Daoy (cell line): ENCODE measurements at regions not wholly inside any gene's neighbourhood (a gene's known extent, or its start where the extent isn't known, plus 50 kb on each side); places are given as distances from the start of the nearest gene placed in this dataset.
A peak's percentile ranks its signal among the peaks of the same experiment; 100 is the strongest.

ENCODE experiments used
- DNase-seq: peaks from one replicate; pipeline ENCODE4 v3.0.0-alpha.2; 2015; ENCODE audit warnings: low read depth

DNA sequence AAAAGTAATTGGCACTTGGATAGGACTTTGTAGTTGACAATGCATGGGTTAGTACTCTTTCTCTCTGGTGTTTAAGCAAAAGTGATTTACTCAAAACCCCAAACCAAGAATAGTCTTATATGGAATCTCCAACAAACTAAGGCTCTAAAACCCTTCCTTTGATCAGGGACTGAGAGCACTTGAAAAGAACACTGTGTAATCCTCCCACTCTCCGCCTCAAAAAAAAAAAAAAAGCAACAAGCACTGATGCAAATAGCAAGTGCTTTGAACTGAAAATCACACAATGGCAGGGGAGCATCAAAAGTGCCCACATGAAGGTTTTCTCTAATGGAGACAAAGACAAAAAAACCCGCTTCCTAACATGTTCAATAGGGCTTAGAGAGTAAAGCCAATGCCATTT is 467.9 kb upstream of the AUTS2 start:
- DNase-seq: no peak

DNA sequence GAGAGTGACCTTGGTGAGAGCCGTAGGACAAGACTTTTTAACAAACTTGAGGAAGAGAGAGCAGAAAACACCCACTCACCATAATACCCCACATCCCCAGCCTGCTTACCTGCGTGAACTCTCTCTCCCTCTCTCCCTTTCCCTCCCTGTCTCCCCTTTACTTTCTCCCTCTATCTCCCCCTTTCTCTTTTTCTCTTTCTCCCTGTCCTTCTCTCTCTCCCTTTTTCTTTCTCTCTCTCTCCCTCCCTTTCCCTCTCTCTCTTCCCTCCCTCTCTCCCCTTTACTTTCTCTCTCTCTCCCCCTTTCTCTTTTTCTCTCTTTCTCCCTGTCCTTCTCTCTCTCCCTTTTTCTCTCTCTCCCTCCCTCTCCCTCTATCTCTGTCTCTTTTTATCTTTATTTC is 464.0 kb upstream of the AUTS2 start:
- DNase-seq: no peak

DNA sequence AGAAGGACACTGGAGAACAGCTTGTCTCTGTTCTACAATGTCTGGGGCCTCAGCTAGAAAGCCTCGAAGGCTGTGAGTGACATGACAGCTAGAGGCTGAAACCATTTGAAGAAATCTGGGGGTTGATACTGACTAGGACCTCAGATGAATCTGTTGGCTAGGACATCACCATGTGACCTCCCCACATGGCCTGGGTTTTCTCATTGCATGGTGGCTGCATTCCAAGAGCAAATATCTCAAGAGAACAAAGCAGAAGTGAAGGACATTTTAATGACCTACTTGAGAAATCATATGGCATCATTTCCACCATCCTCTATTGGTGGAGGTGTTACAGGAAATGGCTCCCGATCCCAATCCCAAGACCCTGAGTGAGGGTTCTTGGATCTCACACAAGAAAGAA is 450.6 kb upstream of the AUTS2 start:
- DNase-seq: no peak

DNA sequence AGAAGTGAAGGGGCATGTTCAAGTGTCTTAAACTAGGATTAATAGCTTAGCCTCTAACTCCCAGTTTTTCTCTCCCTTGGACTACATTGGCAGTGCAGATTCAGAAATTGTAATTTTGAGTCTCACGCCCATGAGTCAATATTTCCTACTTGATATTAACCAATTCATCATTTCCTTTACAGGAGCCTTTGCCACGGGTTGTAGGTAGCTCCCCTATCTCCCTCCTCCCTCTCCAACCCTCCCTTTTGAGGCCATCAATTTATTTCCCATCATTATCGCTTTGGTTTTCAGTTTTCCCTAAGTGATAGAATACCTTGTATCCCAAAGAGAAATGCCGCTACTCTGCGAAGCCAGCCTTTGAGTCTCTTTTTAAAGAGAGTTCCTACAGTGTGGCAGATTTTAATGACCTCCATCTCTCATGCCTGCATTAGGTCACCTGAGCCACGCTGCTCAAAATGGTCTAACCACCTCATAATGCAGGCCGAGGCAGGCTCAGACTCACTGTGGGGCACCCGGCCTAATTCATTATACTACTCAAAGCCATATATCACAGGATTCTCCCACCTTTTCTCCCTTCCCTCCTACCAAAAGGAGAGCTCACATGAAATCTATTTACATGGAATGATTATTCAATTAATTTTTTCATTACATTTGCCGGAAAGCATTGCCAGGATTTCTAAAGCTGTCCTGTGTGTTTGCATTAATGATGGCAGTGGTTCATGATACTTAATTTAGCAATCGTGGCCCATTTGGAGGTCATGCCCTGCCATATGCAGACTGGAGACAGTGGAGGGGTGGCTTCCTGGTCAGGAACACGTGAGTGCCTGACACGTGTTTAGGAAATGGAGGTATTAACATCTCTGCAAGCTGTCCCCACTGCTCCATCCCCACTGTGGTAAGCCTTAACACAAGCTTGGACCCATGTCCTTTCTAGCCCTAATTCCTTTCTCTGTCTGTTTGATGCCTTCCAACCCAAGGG is 448.2 kb upstream of the AUTS2 start:
- no peak for DNase-seq

DNA sequence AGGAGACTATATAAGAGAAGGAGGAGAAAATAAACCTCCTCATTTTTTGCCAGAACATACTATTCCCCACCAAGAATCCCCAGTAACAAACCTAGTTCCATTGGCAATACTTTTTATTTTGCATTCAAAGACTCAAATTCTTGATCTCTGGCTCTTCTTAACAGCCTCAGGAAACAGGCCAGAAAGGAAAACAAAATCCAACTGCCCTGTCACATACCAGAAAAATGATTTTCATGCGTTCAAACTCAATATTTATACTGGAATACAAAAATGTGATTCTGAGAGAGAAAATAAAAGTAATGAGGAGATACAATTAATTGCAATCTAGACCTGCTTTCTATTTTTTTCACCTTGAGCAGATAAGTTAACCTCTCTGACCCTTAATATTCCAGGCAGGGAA is 435.9 kb upstream of the AUTS2 start:
- no peak for DNase-seq

DNA sequence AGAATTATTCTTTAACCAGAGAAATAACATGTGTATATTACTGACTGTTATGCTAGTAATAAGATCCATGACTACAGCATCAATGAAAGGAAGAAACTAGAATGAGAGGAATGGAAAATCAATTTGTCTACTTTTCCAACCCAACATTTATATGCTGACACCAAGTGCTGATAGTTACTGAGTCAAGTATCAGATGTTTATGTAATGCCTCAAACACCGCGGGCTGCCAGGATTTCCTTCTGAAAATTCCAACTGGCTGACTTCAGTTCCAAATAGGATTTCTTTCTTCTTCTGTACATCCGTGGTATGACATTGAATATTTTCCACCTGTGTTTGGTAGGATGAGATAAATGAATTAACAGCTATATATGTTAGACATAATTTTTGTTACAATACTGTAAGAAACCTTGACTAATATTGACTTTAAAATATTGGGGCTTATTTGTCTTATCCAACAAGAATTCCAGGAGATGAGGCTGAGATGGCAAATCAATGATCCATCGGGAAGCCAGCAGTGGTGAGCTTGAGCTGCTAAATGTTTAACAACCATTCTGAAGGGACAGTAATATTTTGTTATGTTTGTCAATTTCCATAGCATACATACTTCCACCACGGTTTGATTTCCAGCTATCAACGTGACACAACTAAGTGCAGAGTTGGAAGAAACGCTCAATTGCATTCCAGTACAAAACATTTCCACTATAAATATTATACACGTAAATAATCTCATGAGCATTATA is 435.2 kb upstream of the AUTS2 start:
- no peak for DNase-seq

DNA sequence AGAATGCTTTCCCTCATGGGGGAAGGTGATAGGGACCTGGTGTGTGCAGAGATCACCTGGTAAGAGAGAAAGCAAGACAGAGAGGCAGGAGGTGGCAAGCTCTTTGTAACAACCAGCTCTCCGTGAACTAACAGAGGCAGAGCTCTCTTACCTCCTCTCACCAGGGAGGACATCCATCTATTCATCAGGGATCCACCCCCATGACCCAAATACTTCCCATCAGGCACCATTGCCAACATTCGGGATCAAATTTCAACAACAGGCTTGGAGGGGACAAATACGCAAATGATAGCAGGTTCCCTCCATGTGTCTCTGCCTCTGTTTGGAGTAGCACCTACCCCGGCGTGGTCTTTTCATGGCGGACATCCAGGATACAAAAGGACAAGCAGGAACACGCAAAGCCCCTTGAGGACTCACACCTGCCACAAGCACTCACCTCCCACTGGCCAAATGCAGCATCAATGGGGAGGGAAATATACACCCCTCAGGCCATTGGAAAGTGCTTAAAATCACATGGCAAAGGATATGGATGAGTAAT is 431.2 kb upstream of the AUTS2 start:
- DNase-seq: no peak

DNA sequence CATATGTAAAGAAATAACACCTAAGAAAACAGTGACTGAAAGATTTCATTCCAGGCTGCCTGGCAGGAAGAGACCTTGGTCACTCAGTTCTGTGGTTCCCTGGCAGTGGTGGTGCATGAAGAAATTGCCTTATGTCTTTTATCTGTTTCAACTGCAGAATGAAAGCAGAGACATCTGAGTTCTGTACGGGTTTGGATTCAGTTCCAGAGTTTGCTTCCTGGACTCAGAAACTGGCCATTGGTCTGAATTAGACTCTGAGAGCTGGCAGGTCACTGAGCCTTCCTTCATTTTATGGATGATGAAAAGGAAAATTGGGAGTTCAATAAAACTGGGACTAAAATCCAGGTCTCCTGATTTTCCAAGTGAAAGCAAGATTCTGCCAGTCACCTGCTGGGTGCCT is 428.9 kb upstream of the AUTS2 start:
- no peak for DNase-seq

DNA sequence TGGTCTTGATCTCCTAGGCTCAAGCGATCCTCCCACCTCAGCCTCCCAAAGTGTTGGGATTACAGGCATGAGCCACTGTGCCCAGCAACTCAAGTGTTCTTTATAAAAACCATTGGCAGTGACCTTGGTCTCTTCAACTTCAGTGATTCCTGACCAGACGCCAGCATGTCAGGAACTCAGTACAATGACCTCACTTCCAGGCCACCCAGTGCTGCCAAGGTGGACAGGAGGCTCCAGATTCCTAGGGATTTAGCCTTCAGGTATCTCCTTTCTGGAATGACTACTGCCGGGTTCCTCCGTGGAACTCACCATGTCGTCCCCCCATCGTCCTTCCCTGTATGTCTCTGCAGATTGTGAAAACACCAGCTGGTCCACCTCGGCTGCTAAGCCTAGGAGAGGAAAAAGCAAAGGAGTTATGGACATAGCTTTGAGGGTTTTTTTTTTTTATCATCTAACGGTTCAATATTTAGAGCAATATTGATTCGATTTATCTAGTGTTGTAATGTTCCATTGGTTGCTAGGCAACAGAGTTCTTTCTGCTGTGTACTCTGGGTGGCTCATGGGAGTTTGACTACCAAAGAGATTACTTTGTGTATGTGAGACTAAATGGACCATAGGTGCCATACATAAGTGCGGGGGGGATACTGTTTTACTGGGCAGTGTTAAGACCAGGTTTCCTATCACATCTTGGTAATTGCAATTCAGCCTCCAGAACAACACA is 425.8 kb upstream of the AUTS2 start:
- no peak for DNase-seq

DNA sequence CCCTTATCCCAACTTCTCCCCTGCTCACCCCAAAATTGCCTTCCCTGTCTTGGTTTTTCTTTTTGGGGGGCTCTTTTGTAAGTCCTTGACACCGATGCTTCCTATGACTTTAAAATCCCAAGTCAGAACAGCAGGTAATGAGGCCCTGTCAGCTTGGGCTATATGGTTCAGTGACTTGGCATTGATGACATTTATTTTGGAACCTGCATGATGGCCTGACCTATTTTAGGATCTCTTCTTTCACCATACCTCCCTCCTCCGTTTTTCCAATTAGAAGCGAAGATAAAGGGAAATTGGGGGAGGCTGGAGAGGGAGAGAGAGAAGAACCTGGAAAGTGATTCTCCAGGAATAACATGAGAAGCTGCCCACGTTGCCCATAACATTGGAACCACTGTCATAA is 424.9 kb upstream of the AUTS2 start:
- no peak for DNase-seq

DNA sequence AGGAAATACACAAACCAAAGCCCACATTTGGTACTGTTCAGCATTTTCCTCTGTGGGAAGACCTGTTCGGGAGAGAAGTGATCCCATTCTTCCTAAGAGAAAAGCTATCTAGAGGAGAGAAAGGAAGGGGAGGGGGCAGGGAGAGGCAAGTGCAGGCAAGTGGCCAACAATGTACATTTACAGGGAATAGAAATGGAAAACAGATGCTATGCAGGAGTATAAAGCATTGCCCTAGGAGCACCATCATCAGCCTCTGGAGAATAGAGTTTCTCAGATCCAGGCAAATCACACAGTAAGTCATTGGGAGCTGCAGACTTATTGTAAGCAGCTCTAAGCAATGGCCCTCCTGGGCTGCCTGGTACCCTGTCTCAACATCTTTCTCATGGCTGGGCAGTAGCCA is 424.4 kb upstream of the AUTS2 start:
- DNase-seq: no peak

DNA sequence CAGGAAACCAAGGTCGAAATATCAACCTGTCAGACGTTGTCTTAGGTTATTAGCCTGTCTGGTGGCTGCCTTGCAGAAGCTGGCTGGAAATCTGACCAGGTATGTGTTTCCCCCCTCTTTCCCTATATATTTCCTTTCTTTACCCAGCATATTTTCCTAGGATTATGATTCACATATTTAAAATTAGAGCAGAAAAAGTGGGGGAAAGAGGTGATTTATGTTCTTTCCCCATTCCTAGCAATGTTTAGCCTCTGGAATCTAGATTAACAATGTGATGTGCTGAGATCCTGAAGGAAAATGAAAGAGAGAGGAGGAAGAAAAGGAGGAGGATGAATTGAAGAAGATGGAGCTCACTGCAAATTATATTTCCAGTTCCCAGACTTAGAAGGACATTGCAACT is 421.4 kb upstream of the AUTS2 start:
- no peak for DNase-seq

DNA sequence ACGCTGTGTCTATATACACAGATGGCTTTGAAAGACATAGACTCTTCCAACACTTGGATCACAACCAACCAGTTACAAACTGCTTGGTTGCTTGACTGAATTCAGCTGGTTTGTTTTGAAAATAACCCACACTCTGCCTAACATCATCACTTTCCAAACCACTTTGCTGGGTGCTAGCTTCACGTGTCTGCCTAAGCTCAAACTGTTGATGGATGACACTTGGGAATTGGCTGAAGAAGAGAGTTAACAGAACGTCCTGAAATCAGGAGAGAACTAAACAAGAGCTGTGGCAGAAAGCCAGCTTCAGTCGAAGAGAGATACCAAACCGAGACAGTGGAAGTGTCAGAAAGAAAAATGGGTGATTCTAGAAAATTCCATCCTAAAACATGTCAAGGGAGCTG is 420.8 kb upstream of the AUTS2 start:
- no peak for DNase-seq

DNA sequence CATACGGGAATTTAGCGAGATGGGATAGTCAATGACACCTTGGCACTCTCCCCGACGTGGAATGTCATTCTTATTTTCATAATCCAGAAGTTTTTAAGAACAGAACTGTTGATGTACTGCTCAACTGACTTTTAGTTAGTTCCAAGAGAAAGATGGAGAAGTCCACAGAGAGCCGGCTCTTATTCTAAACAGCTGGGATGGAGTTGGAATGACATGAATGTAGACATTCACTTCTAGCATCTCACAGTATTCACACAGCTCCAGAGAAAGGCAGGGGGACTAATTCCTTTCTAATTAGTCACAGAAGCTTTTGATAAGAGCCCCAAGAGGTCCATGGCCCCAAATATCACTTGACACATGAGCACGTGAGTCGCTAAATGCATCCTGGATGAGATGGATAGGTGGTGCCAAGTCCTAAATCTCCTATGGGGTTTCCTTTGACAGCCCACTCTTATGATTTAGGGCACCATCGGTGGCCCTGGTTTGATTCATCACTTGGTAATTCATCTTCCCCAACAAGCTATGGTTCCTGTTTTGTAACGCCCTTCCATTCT is 420.3 kb upstream of the AUTS2 start:
- peak; percentile 22 for DNase-seq

DNA sequence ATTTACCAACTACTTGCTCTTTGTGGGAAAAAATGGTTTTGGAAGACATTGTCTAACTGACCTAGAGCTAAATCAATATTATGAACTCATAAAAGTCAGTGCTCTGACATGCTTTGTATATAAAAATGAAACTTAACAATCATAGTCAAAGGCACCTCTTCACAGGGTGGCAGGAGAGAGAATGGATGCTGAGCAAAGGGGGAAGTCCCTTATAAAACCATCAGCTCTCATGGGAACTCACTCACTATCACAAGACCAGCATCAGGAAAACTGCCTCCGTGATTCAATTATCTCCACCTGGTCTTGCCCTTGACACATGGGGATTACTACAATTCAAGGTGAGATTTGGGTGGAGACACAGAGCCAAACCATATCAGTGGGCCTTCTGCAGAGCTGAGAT is 417.6 kb upstream of the AUTS2 start:
- no peak for DNase-seq

DNA sequence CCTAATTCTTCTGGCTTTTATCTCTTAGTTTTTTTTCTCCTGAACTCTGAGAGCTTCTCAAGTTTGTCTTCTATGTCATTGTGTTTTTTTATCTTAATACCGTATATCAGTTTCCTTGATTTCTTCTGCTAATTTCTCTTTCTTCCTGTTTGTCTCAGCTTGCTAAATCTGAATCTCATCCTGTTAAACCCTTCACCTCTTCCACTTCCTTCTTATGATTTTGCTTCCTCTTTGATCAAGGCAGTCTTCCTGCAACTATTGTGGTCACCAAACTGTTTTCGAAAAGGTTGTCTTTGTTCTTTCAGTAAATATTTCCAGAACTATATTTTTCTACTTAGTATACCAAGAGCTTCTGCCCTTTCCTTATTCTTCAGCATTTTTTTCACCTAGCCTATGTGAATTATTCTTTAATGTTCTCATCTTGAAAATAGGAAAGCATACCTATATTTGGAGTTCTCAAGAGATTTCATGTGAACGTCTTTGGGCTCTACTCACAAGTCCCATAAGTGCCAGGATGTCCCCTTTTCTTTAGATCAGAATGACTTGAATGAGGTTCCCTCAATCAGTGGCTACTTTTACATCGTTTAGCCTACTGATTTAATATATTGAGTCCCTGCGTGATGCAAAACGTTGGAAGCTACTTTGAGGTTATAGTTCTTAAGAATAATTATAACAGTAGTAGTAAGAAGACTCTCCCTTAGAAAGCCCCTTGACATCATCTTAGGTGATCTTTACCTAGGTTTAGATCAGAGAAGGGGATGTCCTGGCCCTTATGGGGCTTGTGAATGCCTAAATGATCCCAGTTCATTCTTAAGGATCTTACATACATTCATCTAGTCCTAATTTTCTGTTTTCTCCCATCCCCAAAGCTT is 415.4 kb upstream of the AUTS2 start:
- DNase-seq: no peak

DNA sequence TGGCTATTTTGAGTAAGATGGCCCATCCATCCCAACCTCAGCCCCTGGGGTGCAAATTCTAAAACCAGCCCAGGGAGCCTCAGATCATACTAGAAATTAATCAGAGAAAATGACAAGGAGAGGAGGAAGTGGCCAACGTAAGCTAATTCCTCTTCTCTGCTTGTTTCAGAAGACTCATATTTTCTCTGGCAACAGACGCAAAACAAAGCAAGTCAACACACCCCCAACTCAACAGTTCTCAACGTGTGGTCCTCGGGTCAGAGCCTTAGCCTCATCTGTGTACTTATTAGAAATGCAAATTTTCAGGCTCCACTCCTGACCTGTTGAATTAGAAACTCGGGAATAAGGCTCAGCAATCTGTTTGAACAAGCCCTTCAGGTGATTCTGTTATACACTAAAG is 413.9 kb upstream of the AUTS2 start:
- no peak for DNase-seq

DNA sequence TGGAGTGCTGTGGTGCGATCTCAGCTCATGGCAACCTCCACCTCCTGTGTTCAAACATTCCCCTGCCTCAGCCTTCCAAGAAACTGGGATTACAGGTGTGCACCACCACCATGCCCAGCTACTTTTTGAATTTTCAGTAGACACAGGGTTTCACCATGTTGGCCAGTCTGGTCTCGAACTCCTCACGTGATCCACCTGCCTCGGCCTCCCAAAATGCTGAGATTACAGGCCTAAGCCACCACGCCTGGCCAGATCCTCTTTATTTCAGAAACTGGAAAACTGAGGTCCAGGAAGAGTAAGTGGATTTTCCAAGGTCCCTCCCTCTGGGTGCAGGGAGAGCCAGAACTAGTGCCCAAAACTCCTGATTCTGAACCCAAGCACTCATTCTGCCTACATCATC is 413.1 kb upstream of the AUTS2 start:
- no peak for DNase-seq

DNA sequence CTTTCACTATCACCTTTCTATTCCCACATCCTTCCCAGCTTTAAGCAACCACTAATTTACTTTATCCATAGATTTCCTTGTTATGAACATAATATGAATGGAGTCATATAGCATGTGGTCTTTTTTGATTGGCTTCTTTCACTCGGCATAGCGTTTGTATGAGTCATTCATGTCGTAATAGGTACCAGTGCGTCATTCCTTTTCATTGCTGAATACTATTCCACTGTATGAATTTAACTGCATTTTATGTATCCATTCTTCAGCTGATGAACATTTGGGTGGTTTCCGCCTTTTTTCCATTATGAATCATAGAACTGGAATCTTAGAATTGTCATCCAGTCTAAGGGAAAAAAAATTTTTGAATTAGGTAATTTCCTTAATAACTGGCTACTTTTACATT is 411.3 kb upstream of the AUTS2 start:
- DNase-seq: no peak

DNA sequence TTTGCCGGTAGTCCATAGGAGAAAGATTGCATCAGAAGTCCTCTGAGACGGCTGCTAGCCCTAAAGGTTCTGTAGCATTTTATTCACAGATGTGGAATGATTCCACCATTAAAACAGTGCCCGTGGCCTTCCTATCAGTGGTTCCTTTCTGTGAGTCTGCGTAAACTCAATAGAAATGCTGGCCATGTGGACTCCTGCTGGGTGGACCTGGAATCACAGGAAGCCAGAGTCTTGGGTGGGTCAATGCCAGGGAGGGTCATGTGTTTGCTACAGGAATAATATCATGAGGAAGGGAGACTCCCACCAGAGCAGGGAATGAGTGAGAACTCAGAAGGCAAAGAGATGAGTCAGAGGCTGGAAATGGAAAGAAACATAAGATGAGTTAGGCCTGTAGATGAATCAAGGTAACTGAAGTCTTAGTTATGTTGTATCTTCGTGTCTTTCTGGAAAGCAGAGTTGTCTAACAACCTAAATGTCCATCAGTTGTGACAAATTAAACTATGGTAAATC is 410.4 kb upstream of the AUTS2 start:
- peak; percentile 32 for DNase-seq

DNA sequence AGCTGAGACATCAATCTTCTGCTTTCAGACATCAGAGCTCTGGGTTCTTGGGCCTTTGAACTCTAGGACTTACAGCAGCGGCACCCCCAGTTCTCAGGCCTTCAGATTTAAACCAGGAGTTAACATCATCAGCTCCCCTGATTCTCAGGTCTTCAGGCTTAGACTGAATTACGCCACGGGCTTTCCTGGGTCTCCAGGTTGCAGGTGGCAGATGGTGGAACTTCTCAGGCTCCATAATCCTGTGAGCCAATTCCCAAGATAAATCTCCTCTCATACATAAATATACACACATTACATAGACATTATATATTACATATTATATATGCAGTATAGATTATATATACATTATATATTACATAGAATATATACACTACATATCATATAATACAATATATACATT is 408.9 kb upstream of the AUTS2 start:
- DNase-seq: no peak
